NT2/D1 (cell line): ENCODE measurements at regions not wholly inside any gene's neighbourhood (a gene's known extent, or its start where the extent isn't known, plus 50 kb on each side); places are given as distances from the start of the nearest gene placed in this dataset.
"Not testable (repeated sequence)": the region's sequence is repeated elsewhere in the genome, so short reads cannot be mapped to it uniquely, and the experiment has no call there.

ENCODE experiments used
- YY1 ChIP-seq: IDR thresholded peaks from 2 replicates; pipeline ENCODE4 v1.6.1; 2011; ENCODE audit not compliant: insufficient read length, insufficient read depth
- ZNF274 ChIP-seq: IDR thresholded peaks from 2 replicates; pipeline ENCODE4 v1.6.1; 2011; ENCODE audit warnings: mild to moderate bottlenecking, low read depth, low read length

GRCh38 chr16:22431314-22431713 is 56.9 kb upstream of the CDR2 start:
- not testable (repeated sequence) for TF ChIP-seq YY1, ZNF274
